HFFc6 (cell line): ENCODE measurements at regions not wholly inside any gene's neighbourhood (a gene's known extent, or its start where the extent isn't known, plus 50 kb on each side); places are given as distances from the start of the nearest gene placed in this dataset.

Experiments
- DNase-seq: peaks from one replicate; pipeline ENCODE4 v3.0.0-alpha.2; 2018
- H3K27ac Mint-ChIP-seq: 2 replicates; pipeline ENCODE4 v1.8.0; 2020; ENCODE audit warnings: mild to moderate bottlenecking, mixed read lengths
- H3K27me3 Mint-ChIP-seq: 2 replicates; pipeline ENCODE4 v1.8.0; 2021; ENCODE audit warnings: mild to moderate bottlenecking, moderate library complexity, mixed read lengths; ENCODE audit not compliant: insufficient read depth
- H3K36me3 Mint-ChIP-seq: 2 replicates; pipeline ENCODE4 v1.8.0; 2021; ENCODE audit warnings: low read depth, mixed read lengths
- H3K4me1 Mint-ChIP-seq: 2 replicates; pipeline ENCODE4 v1.8.0; 2020; ENCODE audit warnings: low read depth, mixed read lengths
- H3K4me3 Mint-ChIP-seq: 2 replicates; pipeline ENCODE4 v1.8.0; 2020; ENCODE audit warnings: mild to moderate bottlenecking, moderate library complexity, mixed read lengths
- H3K9me3 Mint-ChIP-seq: 2 replicates; pipeline ENCODE4 v1.8.0; 2020; ENCODE audit warnings: mild to moderate bottlenecking, mixed read lengths
- CTCF ChIP-seq: fragments of 200-600 bp; sonication (generic); IDR thresholded peaks from 2 replicates; pipeline ENCODE4 v1.5.0; 2021; ENCODE audit warnings: antibody characterized with exemption, mild to moderate bottlenecking

DNA sequence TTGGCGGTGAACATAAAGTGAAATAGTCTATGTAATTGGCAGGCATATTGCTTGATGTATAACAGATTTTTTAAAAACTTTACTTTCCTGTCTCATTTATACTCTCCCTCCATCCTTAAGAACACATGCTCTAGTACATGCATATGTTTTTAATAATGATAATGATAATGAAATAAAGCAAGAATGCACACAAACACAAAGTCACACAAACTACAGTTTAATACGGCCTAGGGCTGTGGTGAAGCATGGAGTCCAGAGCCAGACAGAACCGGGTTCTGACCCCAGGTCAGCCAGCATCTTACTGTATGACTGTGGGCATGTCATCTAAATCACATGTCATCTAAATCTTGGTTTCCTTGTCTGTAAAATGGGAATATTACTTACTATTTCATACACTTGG lies 324.9 kb upstream of the NFIA start:
- peaks cover 20% of the 10 kb centered on the region for H3K9me3 Mint-ChIP-seq
- H3K27me3 Mint-ChIP-seq, result no peaks in the 10 kb centered on the region

DNA sequence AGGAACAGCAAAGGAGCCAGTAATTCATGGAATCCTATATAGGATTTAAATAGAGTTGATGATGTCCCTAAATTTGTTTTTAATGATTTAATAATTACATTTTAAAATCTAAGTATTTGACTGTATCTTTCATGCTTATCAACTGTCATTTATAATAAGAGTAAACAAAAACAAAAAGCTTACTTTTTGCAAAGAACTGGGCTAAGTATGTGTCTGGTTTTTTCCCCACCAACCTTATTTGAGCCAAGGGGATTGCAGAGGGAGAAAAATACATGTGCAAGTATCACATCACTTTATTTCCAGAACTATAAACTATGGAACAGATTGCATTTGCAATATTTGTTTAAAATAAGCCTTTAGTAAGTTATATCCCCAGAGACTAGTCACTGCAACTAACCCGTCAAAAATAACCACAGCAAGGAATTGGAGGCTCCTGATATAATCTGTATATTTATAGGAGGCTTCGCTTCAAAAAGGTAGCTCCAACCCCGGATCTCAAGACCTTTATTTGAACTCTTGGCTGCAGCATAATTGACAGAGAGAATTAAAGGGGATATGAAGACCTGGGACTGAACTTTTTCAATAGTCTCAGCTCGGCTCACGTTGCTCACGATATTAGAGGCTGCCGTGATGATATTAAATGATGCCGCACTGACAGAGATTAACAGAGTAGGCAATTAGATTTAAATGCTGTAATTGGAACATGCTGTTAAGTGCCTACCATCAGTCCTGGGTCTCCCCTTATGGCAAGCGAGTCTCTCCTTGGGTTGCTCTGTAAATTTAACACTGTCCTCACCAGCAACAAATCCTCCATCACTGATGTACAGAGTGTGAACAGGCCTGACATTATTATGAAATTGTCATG lies 329.1 kb upstream of the NFIA start:
- DNase-seq, result no peak
- Mint-ChIP-seq H3K36me3 (no peaks in the 10 kb centered on the region), H3K27me3 (no peaks in the 10 kb centered on the region; the same call in 1 of the 2 replicates), H3K27ac (no peak overlapping the region), H3K4me1 (no peaks in the 10 kb centered on the region), H3K9me3 (peaks cover 27% of the 10 kb centered on the region), H3K4me3 (no peak overlapping the region)
- TF ChIP-seq CTCF, result no peak

More for the DNA sequence above, 324.9 kb upstream of the NFIA start:
- Mint-ChIP-seq H3K4me3 (no peak overlapping the region), H3K36me3 (no peaks in the 10 kb centered on the region), H3K27ac (no peak overlapping the region), H3K4me1 (no peaks in the 10 kb centered on the region)
- no peak for DNase-seq
- TF ChIP-seq CTCF, result no peak

DNA sequence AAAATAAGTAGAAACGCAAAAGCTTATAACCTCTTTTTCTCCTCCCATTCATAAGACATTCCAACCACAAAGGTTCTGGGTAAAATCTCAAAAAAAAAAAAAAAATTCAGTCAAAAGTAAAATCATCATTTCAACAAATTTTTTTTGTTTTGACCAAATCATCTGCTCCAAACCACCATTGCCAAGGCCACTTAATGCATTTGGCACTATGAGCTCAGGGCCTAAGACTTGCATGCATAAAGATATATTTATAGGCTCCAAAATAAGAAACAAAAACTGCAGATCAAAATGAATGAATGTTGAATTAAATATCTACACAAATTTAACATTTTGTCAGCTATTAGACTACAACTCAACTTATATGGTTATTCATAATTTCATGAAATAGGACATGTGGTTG lies 331.1 kb upstream of the NFIA start:
- Mint-ChIP-seq H3K4me1 (no peaks in the 10 kb centered on the region), H3K27me3 (no peaks in the 10 kb centered on the region; the same call in 1 of the 2 replicates), H3K4me3 (no peak overlapping the region), H3K36me3 (no peaks in the 10 kb centered on the region), H3K9me3 (peaks cover 31% of the 10 kb centered on the region), H3K27ac (no peak overlapping the region)
- no peak for TF ChIP-seq CTCF
- DNase-seq, result no peak

GRCh38 chr1:60747353-60747752 lies 335.0 kb upstream of the NFIA start:
- Mint-ChIP-seq H3K9me3 (peaks cover 35% of the 10 kb centered on the region), H3K27ac (no peak overlapping the region), H3K36me3 (no peaks in the 10 kb centered on the region), H3K4me1 (no peaks in the 10 kb centered on the region), H3K4me3 (no peak overlapping the region), H3K27me3 (no peaks in the 10 kb centered on the region; the same call in 1 of the 2 replicates)
- no peak for TF ChIP-seq CTCF
- no peak for DNase-seq

- Mint-ChIP-seq H3K9me3 (peaks cover 35% of the 10 kb centered on the region), H3K27ac (no peak overlapping the region)
- DNase-seq, result no peak
These were observed 336.0 kb upstream of the NFIA start for GRCh38 chr1:60746278-60746791.

More at GRCh38 chr1:60746278-60746791, 336.0 kb upstream of the NFIA start:
- Mint-ChIP-seq H3K27me3 (no peaks in the 10 kb centered on the region), H3K4me3 (no peak overlapping the region), H3K36me3 (no peaks in the 10 kb centered on the region), H3K4me1 (no peaks in the 10 kb centered on the region)
- TF ChIP-seq CTCF, result no peak
